Suppressor macrophage treated with lipopolysaccharide for 4 hours (primary cell): ENCODE measurements at regions not wholly inside any gene's neighbourhood (a gene's known extent, or its start where the extent isn't known, plus 50 kb on each side); places are given as distances from the start of the nearest gene placed in this dataset.

ENCODE experiments used
- DNase-seq: peaks from one replicate; pipeline ENCODE4 v3.0.0-alpha.2; 2020

- DNase-seq: no peak
These were observed 853.3 kb downstream of the MAT2B start for GRCh38 chr5:164358531-164359259.

- no peak for DNase-seq
These were observed 854.1 kb downstream of the MAT2B start for GRCh38 chr5:164359260-164360255.

- DNase-seq: no peak
These were observed 855.2 kb downstream of the MAT2B start for GRCh38 chr5:164360589-164360988.

- DNase-seq: no peak
These were observed 856.6 kb downstream of the MAT2B start for GRCh38 chr5:164361986-164362385.

GRCh38 chr5:164362835-164363234 lies 857.4 kb downstream of the MAT2B start:
- no peak for DNase-seq

- DNase-seq: no peak
These were observed 859.1 kb downstream of the MAT2B start for GRCh38 chr5:164364237-164365208.

- DNase-seq: no peak
These were observed 865.4 kb downstream of the MAT2B start for GRCh38 chr5:164370841-164371240.

- no peak for DNase-seq
These were observed 867.5 kb downstream of the MAT2B start for GRCh38 chr5:164372892-164373291.

- no peak for DNase-seq
These were observed 868.5 kb downstream of the MAT2B start for GRCh38 chr5:164373876-164374275.

- DNase-seq: no peak
These were observed 869.6 kb downstream of the MAT2B start for GRCh38 chr5:164375051-164375450.

- peak; percentile 4 for DNase-seq
These were observed 871.4 kb downstream of the MAT2B start for GRCh38 chr5:164376843-164377242.

GRCh38 chr5:164377746-164378145 lies 872.3 kb downstream of the MAT2B start:
- no peak for DNase-seq

GRCh38 chr5:164383662-164384061 lies 878.2 kb downstream of the MAT2B start:
- no peak for DNase-seq

GRCh38 chr5:164392531-164392930 lies 887.1 kb downstream of the MAT2B start:
- DNase-seq: no peak

GRCh38 chr5:164394686-164395194 lies 889.3 kb downstream of the MAT2B start:
- no peak for DNase-seq

GRCh38 chr5:164412531-164412930 lies 907.1 kb downstream of the MAT2B start:
- DNase-seq: no peak

GRCh38 chr5:164420161-164420560 lies 914.7 kb downstream of the MAT2B start:
- DNase-seq: no peak

GRCh38 chr5:164422400-164422799 lies 917.0 kb downstream of the MAT2B start:
- DNase-seq: no peak

- no peak for DNase-seq
These were observed 926.4 kb downstream of the MAT2B start for GRCh38 chr5:164431634-164432304.

GRCh38 chr5:164433106-164433870 lies 927.9 kb downstream of the MAT2B start:
- DNase-seq: no peak

GRCh38 chr5:164435576-164435975 lies 930.2 kb downstream of the MAT2B start:
- DNase-seq: no peak
